ENCODE measurements at regions not wholly inside any gene's neighbourhood (a gene's known extent, or its start where the extent isn't known, plus 50 kb on each side); places are given as distances from the start of the nearest gene placed in this dataset.
"Not testable (repeated sequence)": the region's sequence is repeated elsewhere in the genome, so short reads cannot be mapped to it uniquely, and the experiment has no call there.

GRCh38 chr1:166675213-166675612 is 164.1 kb upstream of the POGK start:
- in situ Hi-C loops (cut with MboI; ENCODE audit: low pct_ligation_motif_present in 1 of 4, low pct_unique_long_range_greater_than_20kb in 1 of 4, low sequenced_read_pairs in 3 of 4): no loop called here
- 60 to 82% methylated on average over 1 to 5 of the region's 5 CpGs for WGBS, 2 donors (ENCODE audit: low coverage in 1 of 2)
- no peaks in the 10 kb centered on the region for H3K4me1 ChIP-seq
- H3K9me3 ChIP-seq: no peaks in the 10 kb centered on the region
- no peaks in the 10 kb centered on the region for H3K27me3 ChIP-seq
- no peaks in the 10 kb centered on the region for H3K36me3 ChIP-seq
- no peak for DNase-seq
- no peak overlapping the region for H3K27ac ChIP-seq
- H3K4me3 ChIP-seq: no peak overlapping the region
- TF ChIP-seq EP300 (IDR thresholded peaks at IDR 0.05; ENCODE audit: low read depth) (no peak), POLR2AphosphoS5 (IDR thresholded peaks at IDR 0.05) (no peak)
- intact Hi-C loops (cut with DNase I; ENCODE audit: low total_unique reads): no loop called here

GRCh38 chr1:166676981-166677380 is 162.3 kb upstream of the POGK start:
- H3K9me3 ChIP-seq: no peaks in the 10 kb centered on the region
- in situ Hi-C loops (cut with MboI; ENCODE audit: low pct_ligation_motif_present in 1 of 4, low pct_unique_long_range_greater_than_20kb in 1 of 4, low sequenced_read_pairs in 3 of 4): no loop called here
- intact Hi-C loops (cut with DNase I; ENCODE audit: low total_unique reads): no loop called here
- no peaks in the 10 kb centered on the region for H3K36me3 ChIP-seq
- no peaks in the 10 kb centered on the region for H3K27me3 ChIP-seq
- no peak for DNase-seq
- no peak overlapping the region for H3K4me3 ChIP-seq
- no peak for TF ChIP-seq POLR2A (IDR thresholded peaks at IDR 0.05)
- TF ChIP-seq CTCF (IDR thresholded peaks at IDR 0.05): no peak
- no peak for TF ChIP-seq POLR2AphosphoS5 (IDR thresholded peaks at IDR 0.05)
- no peak for TF ChIP-seq EP300 (IDR thresholded peaks at IDR 0.05; ENCODE audit: low read depth)
- no peaks in the 10 kb centered on the region for H3K4me1 ChIP-seq
- no peak overlapping the region for H3K27ac ChIP-seq

GRCh38 chr1:166679369-166679768 is 159.9 kb upstream of the POGK start:
- WGBS, 2 donors (ENCODE audit: low coverage in 1 of 2): 65 to 69% methylated on average over 1 of the region's 1 CpG
- Histone ChIP-seq H3K36me3 (no peaks in the 10 kb centered on the region), H3K27me3 (no peaks in the 10 kb centered on the region), H3K9me3 (no peaks in the 10 kb centered on the region), H3K4me1 (no peaks in the 10 kb centered on the region), H3K27ac (no peak overlapping the region), H3K4me3 (no peak overlapping the region)
- no peak for TF ChIP-seq EP300 (IDR thresholded peaks at IDR 0.05; ENCODE audit: low read depth)
- no peak for TF ChIP-seq POLR2AphosphoS5 (IDR thresholded peaks at IDR 0.05)
- no peak for TF ChIP-seq POLR2A (IDR thresholded peaks at IDR 0.05)
- TF ChIP-seq CTCF (IDR thresholded peaks at IDR 0.05): no peak
- DNase-seq: no peak
- intact Hi-C loops (cut with DNase I; ENCODE audit: low total_unique reads) (no loop called here), in situ Hi-C loops (cut with MboI; ENCODE audit: low pct_ligation_motif_present in 1 of 4, low pct_unique_long_range_greater_than_20kb in 1 of 4, low sequenced_read_pairs in 3 of 4) (no loop called here)

- Histone ChIP-seq H3K4me1 (no peaks in the 10 kb centered on the region), H3K36me3 (no peaks in the 10 kb centered on the region), H3K27ac (no peak overlapping the region), H3K4me3 (no peak overlapping the region), H3K27me3 (no peaks in the 10 kb centered on the region), H3K9me3 (no peaks in the 10 kb centered on the region)
- DNase-seq: no peak
- intact Hi-C loops (cut with DNase I; ENCODE audit: low total_unique reads) (no loop called here), in situ Hi-C loops (cut with MboI; ENCODE audit: low pct_ligation_motif_present in 1 of 4, low pct_unique_long_range_greater_than_20kb in 1 of 4, low sequenced_read_pairs in 3 of 4) (no loop called here)
- 92 to 100% methylated on average over 1 of the region's 1 CpG for WGBS, 2 donors (ENCODE audit: low coverage in 1 of 2)
- TF ChIP-seq POLR2A (IDR thresholded peaks at IDR 0.05): no peak
- TF ChIP-seq POLR2AphosphoS5 (IDR thresholded peaks at IDR 0.05): no peak
- TF ChIP-seq CTCF (IDR thresholded peaks at IDR 0.05): no peak
- no peak for TF ChIP-seq EP300 (IDR thresholded peaks at IDR 0.05; ENCODE audit: low read depth)
These were observed 156.7 kb upstream of the POGK start for GRCh38 chr1:166682588-166682987.

GRCh38 chr1:166684669-166685068 is 154.6 kb upstream of the POGK start:
- intact Hi-C loops (cut with DNase I; ENCODE audit: low total_unique reads); H3K27ac ChIP-seq; H3K4me3 ChIP-seq; H3K9me3 ChIP-seq; DNase-seq; H3K36me3 ChIP-seq; H3K27me3 ChIP-seq; in situ Hi-C loops (cut with MboI; ENCODE audit: low pct_ligation_motif_present in 1 of 4, low pct_unique_long_range_greater_than_20kb in 1 of 4, low sequenced_read_pairs in 3 of 4); H3K4me1 ChIP-seq: not testable (repeated sequence)

Measured in transverse colon (tissue), 4 donors.